CD4-positive, CD25-positive, alpha-beta regulatory T cell (primary cell): ENCODE measurements at regions not wholly inside any gene's neighbourhood (a gene's known extent, or its start where the extent isn't known, plus 50 kb on each side); places are given as distances from the start of the nearest gene placed in this dataset.

Experiments
- ATAC-seq, 2 donors: fragments of 150-1000 bp; cut with Tn5 transposase; one replicate each; pipeline ENCODE4 v1.10.0; 2021; ENCODE audit warnings: low read depth in 2 of 2, moderate number of reproducible peaks in 2 of 2, moderate library complexity in 1 of 2
- DNase-seq, 3 donors: peaks; one replicate each; pipeline versions ENCODE4 v3.0.0 to v3.0.0-alpha.2; 2012 to 2022; ENCODE audit warnings: mixed read lengths in 1 of 3
- H3K27ac ChIP-seq: one replicate; pipeline ENCODE4 v1.7.0; 2013; ENCODE audit warnings: mild to moderate bottlenecking, low read length; ENCODE audit not compliant: insufficient read depth, poor library complexity, severe bottlenecking
- H3K27me3 ChIP-seq: one replicate; pipeline ENCODE4 v1.7.0; 2013; ENCODE audit warnings: low read length; ENCODE audit not compliant: control insufficient read depth, insufficient read depth
- H3K36me3 ChIP-seq: one replicate; pipeline ENCODE4 v1.7.0; 2013; ENCODE audit warnings: mild to moderate bottlenecking, low read length, moderate library complexity; ENCODE audit not compliant: control insufficient read depth, insufficient read depth
- H3K4me1 ChIP-seq: 2 replicates; pipeline ENCODE4 v1.7.0; 2013; ENCODE audit warnings: mild to moderate bottlenecking, low read length; ENCODE audit not compliant: insufficient read depth, control insufficient read depth, poor library complexity, severe bottlenecking
- H3K4me3 ChIP-seq: one replicate; pipeline ENCODE4 v1.7.0; 2013; ENCODE audit warnings: low read depth, mild to moderate bottlenecking, low read length, moderate library complexity
- H3K9me3 ChIP-seq, 2 experiments: 1 replicate in 1 of 2; 2 replicates in 1 of 2; pipeline ENCODE4 v1.7.0; 2013; ENCODE audit warnings: low read length in 2 of 2, mild to moderate bottlenecking in 1 of 2, moderate library complexity in 1 of 2; ENCODE audit not compliant: control insufficient read depth in 2 of 2
- H3K27ac Mint-ChIP-seq, 3 donors: one replicate each; pipeline ENCODE4 v1.8.0; 2020 to 2022; ENCODE audit warnings: mild to moderate bottlenecking in 3 of 3, mixed read lengths in 3 of 3, moderate library complexity in 2 of 3
- H3K27me3 Mint-ChIP-seq: one replicate; pipeline ENCODE4 v1.8.0; 2022; ENCODE audit warnings: mild to moderate bottlenecking, mixed read lengths
- H3K36me3 Mint-ChIP-seq: one replicate; pipeline ENCODE4 v1.8.0; 2020; ENCODE audit warnings: mixed read lengths
- H3K4me1 Mint-ChIP-seq, 4 donors: one replicate each; pipeline ENCODE4 v1.8.0; 2020 to 2022; ENCODE audit warnings: mixed read lengths in 4 of 4, mild to moderate bottlenecking in 1 of 4
- H3K4me3 Mint-ChIP-seq, 4 donors: one replicate each; pipeline ENCODE4 v1.8.0; 2020 to 2022; ENCODE audit warnings: mild to moderate bottlenecking in 4 of 4, mixed read lengths in 4 of 4, moderate library complexity in 3 of 4
- H3K9me3 Mint-ChIP-seq, 7 donors: one replicate each; pipeline ENCODE4 v1.8.0; 2020 to 2022; ENCODE audit warnings: mixed read lengths in 7 of 7, mild to moderate bottlenecking in 3 of 7, moderate library complexity in 2 of 7

DNA sequence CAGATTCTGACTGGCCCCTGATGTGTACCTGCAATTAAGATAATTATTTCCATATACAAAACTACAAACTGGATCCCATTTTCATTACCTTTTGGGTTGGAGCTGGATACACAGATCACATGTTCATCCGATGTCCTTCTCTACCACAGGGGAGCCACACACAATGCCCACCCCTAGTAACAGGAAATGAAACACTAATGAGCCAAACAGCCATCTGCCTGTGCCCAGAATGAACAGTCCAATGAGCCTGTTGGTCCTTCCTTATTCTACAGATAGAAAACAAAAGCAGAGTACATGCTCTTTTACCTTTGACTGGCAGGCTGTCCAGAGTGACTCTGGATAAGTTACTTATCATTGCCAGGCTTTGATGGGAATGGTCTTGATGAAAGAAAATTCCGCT lies 68.6 kb downstream of the SIPA1L2 start:
- Histone ChIP-seq H3K4me3 (no peak overlapping the region), H3K4me1 (no peaks in the 10 kb centered on the region), H3K36me3 (no peaks in the 10 kb centered on the region), H3K27ac (no peak overlapping the region), H3K9me3 (no peaks in the 10 kb centered on the region), H3K27me3 (no peaks in the 10 kb centered on the region)
- Mint-ChIP-seq H3K9me3 (peaks cover 0 to 2% (median 0%) of the 10 kb centered on the region in 7 donors), H3K27ac (no peak overlapping the region), H3K36me3 (no peaks in the 10 kb centered on the region), H3K27me3 (peaks cover 6% of the 10 kb centered on the region), H3K4me3 (no peak overlapping the region), H3K4me1 (no peaks in the 10 kb centered on the region)
- DNase-seq (no peak), ATAC-seq (no peak)

DNA sequence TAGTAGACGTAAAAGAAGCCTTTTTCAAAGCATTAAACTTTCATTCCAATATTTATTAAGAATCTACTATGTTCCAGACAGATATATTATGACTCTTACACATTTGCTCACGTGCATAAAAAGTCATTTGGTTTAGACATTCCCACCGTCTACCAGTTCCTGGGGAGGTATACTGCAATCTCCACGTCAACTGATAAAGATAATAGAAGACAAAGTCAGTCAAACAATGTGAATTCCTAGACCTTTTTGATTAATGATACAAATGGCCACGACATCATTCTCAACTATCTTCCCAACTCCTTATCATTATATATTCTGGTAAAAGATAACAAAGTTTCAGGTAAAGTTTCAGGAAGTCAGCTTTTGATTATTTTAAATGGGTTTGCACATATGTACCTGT lies 69.0 kb downstream of the SIPA1L2 start:
- no peak for DNase-seq
- Mint-ChIP-seq H3K27me3 (peaks cover 9% of the 10 kb centered on the region), H3K9me3 (peaks cover 0 to 2% (median 0%) of the 10 kb centered on the region in 7 donors), H3K36me3 (no peaks in the 10 kb centered on the region), H3K4me1 (no peaks in the 10 kb centered on the region), H3K27ac (no peak overlapping the region), H3K4me3 (no peak overlapping the region)
- H3K27ac ChIP-seq = no peak overlapping the region
- H3K36me3 ChIP-seq = no peaks in the 10 kb centered on the region
- no peaks in the 10 kb centered on the region for H3K27me3 ChIP-seq
- no peak overlapping the region for H3K4me3 ChIP-seq
- no peaks in the 10 kb centered on the region for H3K4me1 ChIP-seq
- H3K9me3 ChIP-seq = no peaks in the 10 kb centered on the region
- ATAC-seq = no peak

GRCh38 chr1:232558954-232559353 lies 71.0 kb downstream of the SIPA1L2 start:
- Histone ChIP-seq H3K4me3 (no peak overlapping the region), H3K9me3 (no peaks in the 10 kb centered on the region), H3K4me1 (no peaks in the 10 kb centered on the region), H3K36me3 (no peaks in the 10 kb centered on the region), H3K27ac (no peak overlapping the region), H3K27me3 (no peaks in the 10 kb centered on the region)
- peaks cover 15% of the 10 kb centered on the region for H3K27me3 Mint-ChIP-seq
- no peaks in the 10 kb centered on the region for H3K4me1 Mint-ChIP-seq
- no peak overlapping the region for H3K4me3 Mint-ChIP-seq
- no peak overlapping the region for H3K27ac Mint-ChIP-seq
- H3K9me3 Mint-ChIP-seq = peaks cover 0 to 2% (median 0%) of the 10 kb centered on the region in 7 donors
- ATAC-seq = no peak
- DNase-seq = no peak
- no peaks in the 10 kb centered on the region for H3K36me3 Mint-ChIP-seq

DNA sequence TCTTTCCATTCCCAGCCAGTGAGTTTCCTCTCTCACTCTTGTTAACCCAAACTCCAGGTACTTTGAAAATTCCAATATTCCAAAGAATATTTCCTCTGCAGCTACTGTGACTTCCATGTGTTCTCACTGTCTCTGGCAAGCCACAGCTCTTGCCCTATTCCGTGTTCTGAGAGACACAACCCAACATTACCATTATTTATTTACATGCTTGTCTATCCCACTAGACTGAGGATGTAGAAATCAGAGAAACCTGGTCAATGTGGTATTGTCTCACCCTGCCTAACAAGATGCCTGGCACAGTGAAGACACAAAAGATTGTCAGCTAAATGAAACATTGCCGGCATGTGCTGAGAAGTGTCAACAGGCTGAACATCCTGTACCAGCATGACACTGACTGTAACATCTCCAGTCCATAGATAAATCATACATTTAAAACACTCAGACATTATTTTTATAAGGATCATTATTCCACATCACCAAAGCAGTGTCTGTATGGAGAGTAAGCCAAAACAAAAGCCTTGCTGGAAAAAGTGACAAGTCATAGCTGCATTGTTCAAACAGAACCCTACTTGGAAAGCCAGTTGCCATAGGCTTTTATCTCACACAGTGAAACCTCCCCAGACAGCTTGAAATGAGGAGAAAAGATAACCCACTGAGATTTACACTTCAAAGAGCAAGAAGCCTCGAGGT lies 72.3 kb downstream of the SIPA1L2 start:
- DNase-seq = no peak
- H3K4me1 ChIP-seq = no peaks in the 10 kb centered on the region
- H3K27me3 ChIP-seq = no peaks in the 10 kb centered on the region
- H3K9me3 ChIP-seq = no peaks in the 10 kb centered on the region
- Mint-ChIP-seq H3K27ac (no peak overlapping the region), H3K9me3 (peaks cover 0 to 2% (median 0%) of the 10 kb centered on the region in 7 donors), H3K27me3 (peaks cover 15% of the 10 kb centered on the region), H3K4me3 (no peak overlapping the region), H3K4me1 (no peaks in the 10 kb centered on the region), H3K36me3 (no peaks in the 10 kb centered on the region)
- no peak overlapping the region for H3K27ac ChIP-seq
- ATAC-seq = no peak
- H3K4me3 ChIP-seq = no peak overlapping the region
- no peaks in the 10 kb centered on the region for H3K36me3 ChIP-seq

DNA sequence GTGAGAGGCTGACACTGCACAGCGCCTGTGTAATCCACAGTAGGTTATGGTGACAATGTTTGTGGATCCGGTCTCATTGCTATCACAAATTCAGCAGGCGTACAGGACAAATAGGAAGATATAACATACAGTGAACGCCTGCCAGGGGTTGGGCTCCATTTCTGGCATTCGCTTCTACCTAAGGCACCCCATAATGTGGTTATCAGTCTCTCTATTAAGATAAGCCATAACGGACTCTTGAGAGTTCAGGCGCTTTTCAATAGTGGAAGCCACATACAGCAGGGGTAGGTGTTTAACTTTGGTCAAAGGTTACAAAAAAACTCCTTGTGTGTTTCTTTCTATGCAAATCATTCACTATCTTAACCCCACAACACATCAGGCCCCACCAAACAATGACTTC lies 72.8 kb downstream of the SIPA1L2 start:
- no peak for DNase-seq
- H3K36me3 Mint-ChIP-seq = no peaks in the 10 kb centered on the region
- no peaks in the 10 kb centered on the region for H3K36me3 ChIP-seq
- H3K27me3 ChIP-seq = no peaks in the 10 kb centered on the region
- peaks cover 15% of the 10 kb centered on the region for H3K27me3 Mint-ChIP-seq
- peaks cover 0 to 2% (median 0%) of the 10 kb centered on the region in 7 donors for H3K9me3 Mint-ChIP-seq
- H3K4me1 ChIP-seq = no peaks in the 10 kb centered on the region
- no peak for ATAC-seq
- H3K9me3 ChIP-seq = no peaks in the 10 kb centered on the region
- H3K27ac ChIP-seq = no peak overlapping the region
- no peak overlapping the region for H3K4me3 Mint-ChIP-seq
- H3K27ac Mint-ChIP-seq = no peak overlapping the region
- H3K4me1 Mint-ChIP-seq = no peaks in the 10 kb centered on the region
- H3K4me3 ChIP-seq = no peak overlapping the region

DNA sequence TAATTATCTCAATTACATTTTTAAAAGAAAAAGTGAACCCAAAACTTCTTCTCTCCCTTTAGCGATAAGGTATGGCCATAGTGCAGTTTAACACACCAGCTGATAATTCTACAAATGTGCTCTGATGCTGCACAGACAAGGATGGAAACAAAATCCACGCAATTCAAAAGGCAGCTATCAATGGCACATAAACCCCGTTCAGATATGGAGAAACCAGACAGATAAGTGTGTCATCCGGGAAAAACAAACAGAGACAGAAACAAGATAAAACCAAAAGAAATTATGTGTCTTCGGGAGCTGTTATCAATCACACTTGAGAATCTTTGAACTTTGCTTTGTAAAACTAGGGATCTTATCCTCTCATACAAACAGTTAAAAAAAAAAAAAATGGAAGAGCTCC lies 73.6 kb downstream of the SIPA1L2 start:
- H3K4me1 Mint-ChIP-seq = no peaks in the 10 kb centered on the region
- peaks cover 0 to 2% (median 0%) of the 10 kb centered on the region in 7 donors for H3K9me3 Mint-ChIP-seq
- no peaks in the 10 kb centered on the region for H3K9me3 ChIP-seq
- no peak overlapping the region for H3K4me3 ChIP-seq
- no peaks in the 10 kb centered on the region for H3K4me1 ChIP-seq
- peaks cover 15% of the 10 kb centered on the region for H3K27me3 Mint-ChIP-seq
- no peaks in the 10 kb centered on the region for H3K36me3 ChIP-seq
- H3K36me3 Mint-ChIP-seq = no peaks in the 10 kb centered on the region
- H3K27ac ChIP-seq = no peak overlapping the region
- no peak for ATAC-seq
- no peak for DNase-seq
- H3K27ac Mint-ChIP-seq = no peak overlapping the region
- no peak overlapping the region for H3K4me3 Mint-ChIP-seq
- no peaks in the 10 kb centered on the region for H3K27me3 ChIP-seq

DNA sequence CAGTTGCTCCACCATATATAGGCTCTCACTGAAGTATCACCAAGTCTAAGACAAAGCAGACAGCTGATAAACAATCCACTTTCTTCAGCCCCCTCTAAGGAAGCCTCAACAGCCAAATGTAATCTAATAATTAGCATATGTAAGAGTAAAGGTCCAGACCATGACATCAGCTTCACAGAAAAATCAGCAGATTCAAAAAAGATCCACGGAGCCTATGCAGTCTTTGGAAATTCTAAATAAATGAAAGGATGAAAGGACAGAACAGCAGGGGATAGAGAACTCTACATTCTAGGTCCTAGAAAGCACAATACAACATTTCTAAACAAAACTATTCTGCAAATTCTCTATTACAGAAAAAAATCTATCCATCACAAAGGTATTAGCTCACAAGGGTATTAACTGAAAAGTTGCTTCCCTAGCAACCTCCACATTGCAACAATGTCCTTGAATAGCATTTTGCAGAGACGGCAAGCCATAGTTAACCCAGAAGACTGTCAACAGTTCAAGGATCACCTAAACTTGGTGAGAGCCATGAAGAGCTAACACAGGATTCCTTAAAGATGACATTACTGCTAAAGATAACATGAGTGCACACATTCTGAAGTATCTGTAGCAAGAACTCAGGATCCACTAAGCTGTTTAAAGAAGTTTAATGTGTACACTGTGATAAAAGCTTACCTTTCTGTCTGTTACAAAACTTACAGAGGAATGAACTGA lies 74.3 kb downstream of the SIPA1L2 start:
- no peaks in the 10 kb centered on the region for H3K4me1 Mint-ChIP-seq
- H3K27ac ChIP-seq = no peak overlapping the region
- no peaks in the 10 kb centered on the region for H3K9me3 ChIP-seq
- H3K27ac Mint-ChIP-seq = no peak overlapping the region
- H3K27me3 ChIP-seq = no peaks in the 10 kb centered on the region
- H3K9me3 Mint-ChIP-seq = peaks cover 0 to 2% (median 0%) of the 10 kb centered on the region in 7 donors
- H3K4me3 ChIP-seq = no peak overlapping the region
- H3K4me1 ChIP-seq = no peaks in the 10 kb centered on the region
- no peaks in the 10 kb centered on the region for H3K36me3 ChIP-seq
- no peaks in the 10 kb centered on the region for H3K36me3 Mint-ChIP-seq
- no peak overlapping the region for H3K4me3 Mint-ChIP-seq
- DNase-seq (no peak), ATAC-seq (no peak)
- peaks cover 15% of the 10 kb centered on the region for H3K27me3 Mint-ChIP-seq

GRCh38 chr1:232554409-232554808 lies 75.5 kb downstream of the SIPA1L2 start:
- Histone ChIP-seq H3K4me1 (no peaks in the 10 kb centered on the region), H3K27ac (no peak overlapping the region), H3K27me3 (no peaks in the 10 kb centered on the region), H3K36me3 (no peaks in the 10 kb centered on the region), H3K9me3 (no peaks in the 10 kb centered on the region), H3K4me3 (no peak overlapping the region)
- H3K27me3 Mint-ChIP-seq = peaks cover 26% of the 10 kb centered on the region
- H3K27ac Mint-ChIP-seq = no peak overlapping the region
- ATAC-seq (no peak), DNase-seq (no peak)
- no peaks in the 10 kb centered on the region for H3K9me3 Mint-ChIP-seq
- no peak overlapping the region for H3K4me3 Mint-ChIP-seq
- no peaks in the 10 kb centered on the region for H3K36me3 Mint-ChIP-seq
- no peaks in the 10 kb centered on the region for H3K4me1 Mint-ChIP-seq
